ENCODE measurements at regions not wholly inside any gene's neighbourhood (a gene's known extent, or its start where the extent isn't known, plus 50 kb on each side); places are given as distances from the start of the nearest gene placed in this dataset.

DNA sequence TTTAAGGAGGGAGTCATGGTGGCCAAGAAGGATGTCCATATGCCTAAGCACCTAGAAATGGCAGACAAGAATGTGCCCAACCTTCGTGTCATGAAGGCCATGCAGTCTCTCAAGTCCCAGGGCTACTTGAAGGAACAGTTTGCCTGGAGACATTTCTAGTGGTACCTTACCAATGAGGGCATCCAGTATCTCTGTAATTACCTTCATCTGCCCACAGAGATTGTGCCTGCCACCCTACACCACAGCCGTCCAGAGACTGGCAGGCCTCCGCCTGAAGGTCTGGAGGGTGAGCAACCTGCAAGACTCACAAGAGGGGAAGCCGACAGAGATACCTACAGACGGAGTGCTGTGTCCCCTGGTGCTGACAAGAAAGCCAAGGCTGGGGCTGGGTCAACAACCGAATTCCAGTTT, 115.0 kb downstream of the HFE start:
- TF ChIP-seq, protein P1, sequence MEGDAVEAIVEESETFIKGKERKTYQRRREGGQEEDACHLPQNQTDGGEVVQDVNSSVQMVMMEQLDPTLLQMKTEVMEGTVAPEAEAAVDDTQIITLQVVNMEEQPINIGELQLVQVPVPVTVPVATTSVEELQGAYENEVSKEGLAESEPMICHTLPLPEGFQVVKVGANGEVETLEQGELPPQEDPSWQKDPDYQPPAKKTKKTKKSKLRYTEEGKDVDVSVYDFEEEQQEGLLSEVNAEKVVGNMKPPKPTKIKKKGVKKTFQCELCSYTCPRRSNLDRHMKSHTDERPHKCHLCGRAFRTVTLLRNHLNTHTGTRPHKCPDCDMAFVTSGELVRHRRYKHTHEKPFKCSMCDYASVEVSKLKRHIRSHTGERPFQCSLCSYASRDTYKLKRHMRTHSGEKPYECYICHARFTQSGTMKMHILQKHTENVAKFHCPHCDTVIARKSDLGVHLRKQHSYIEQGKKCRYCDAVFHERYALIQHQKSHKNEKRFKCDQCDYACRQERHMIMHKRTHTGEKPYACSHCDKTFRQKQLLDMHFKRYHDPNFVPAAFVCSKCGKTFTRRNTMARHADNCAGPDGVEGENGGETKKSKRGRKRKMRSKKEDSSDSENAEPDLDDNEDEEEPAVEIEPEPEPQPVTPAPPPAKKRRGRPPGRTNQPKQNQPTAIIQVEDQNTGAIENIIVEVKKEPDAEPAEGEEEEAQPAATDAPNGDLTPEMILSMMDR (IDR thresholded peaks at IDR 0.05), result no peak
- TF ChIP-seq, protein P2, sequence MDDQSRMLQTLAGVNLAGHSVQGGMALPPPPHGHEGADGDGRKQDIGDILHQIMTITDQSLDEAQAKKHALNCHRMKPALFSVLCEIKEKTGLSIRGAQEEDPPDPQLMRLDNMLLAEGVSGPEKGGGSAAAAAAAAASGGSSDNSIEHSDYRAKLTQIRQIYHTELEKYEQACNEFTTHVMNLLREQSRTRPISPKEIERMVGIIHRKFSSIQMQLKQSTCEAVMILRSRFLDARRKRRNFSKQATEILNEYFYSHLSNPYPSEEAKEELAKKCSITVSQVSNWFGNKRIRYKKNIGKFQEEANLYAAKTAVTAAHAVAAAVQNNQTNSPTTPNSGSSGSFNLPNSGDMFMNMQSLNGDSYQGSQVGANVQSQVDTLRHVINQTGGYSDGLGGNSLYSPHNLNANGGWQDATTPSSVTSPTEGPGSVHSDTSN (IDR thresholded peaks at IDR 0.05), result no peak
- no peak for TF ChIP-seq BHLHE40 (IDR thresholded peaks at IDR 0.05; ENCODE audit: low read depth, low read length)
- TF ChIP-seq ESRRA (IDR thresholded peaks at IDR 0.05; ENCODE audit: borderline replicate concordance, low read length), result no peak
- no peak for TF ChIP-seq KDM5A (IDR thresholded peaks at IDR 0.05)
- TF ChIP-seq HDAC2 (IDR thresholded peaks at IDR 0.05), result no peak

Data from A549 (cell line).